HFF-Myc (cell line): ENCODE measurements at regions not wholly inside any gene's neighbourhood (a gene's known extent, or its start where the extent isn't known, plus 50 kb on each side); places are given as distances from the start of the nearest gene placed in this dataset.
"Not testable (repeated sequence)": the region's sequence is repeated elsewhere in the genome, so short reads cannot be mapped to it uniquely, and the experiment has no call there.

Source experiments
- DNase-seq: peaks from one replicate; pipeline ENCODE4 v3.0.0-alpha.2; 2011; ENCODE audit warnings: low read depth; ENCODE audit errors: extremely low read depth
- H3K4me3 ChIP-seq: replicated peaks from 2 replicates; pipeline ENCODE4 v1.5.1; 2011; ENCODE audit warnings: low read depth, mild to moderate bottlenecking, control low read depth, low read length

DNA sequence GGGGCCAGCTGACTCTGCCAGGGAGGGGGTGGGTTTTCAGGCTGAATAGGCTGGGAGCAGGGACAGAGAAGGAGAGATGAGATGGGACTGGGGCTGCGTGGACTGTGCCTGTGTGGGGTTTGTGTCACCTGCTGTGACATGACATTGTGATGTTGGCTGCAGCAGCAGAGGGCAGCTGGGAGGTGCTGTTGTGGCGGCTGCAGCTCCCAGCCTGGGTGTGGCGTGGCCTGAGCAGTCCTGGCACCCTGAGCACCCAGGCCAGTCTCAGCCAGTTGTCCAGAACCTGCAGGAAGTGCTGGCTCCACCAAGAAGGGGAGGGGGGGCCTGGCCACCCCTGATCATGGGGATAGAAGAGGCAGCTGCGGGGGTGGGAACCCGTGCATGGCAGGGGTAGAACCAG lies 4469.3 kb upstream of the TPTE start:
- not testable (repeated sequence) for H3K4me3 ChIP-seq, DNase-seq

DNA sequence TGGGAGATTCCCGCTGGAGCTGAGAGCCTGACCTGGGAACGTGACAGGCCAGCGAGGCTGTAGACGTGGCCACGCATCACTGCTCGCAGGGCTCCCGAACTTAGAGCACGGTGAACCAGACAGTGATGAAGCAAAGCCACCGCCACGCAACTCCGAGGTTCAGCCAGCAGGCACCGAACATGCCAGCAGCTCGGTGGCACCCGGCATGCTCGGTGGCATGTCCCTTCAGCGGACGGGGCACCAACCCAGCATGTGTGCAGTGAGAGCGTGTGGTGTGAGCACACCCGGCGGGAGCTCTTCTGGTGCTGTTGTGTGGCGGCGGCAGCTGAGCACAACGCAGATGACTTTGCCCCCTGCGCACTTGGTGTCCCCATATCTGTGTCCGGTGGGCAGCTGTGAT lies 4468.2 kb upstream of the TPTE start:
- H3K4me3 ChIP-seq, DNase-seq: not testable (repeated sequence)

DNA sequence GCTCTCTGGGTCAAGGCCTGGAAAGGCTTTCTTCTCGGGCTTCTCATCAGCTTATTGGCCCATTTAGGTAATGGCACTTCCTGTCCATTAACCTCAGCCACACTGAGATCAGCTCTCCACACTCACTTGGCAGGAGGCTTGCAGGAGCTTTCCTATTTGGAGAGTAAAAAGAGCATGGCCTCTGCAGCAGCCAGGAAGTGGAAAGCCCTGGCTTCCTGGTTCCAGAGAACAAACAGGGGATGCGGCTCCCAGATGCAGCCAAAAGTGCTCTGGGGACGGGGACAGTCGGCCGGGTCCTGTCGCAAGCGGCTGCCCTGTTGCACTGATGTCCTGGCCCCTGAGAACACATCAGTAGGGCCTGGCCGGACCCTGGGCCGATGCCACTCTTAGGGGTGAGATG lies 4462.4 kb upstream of the TPTE start:
- DNase-seq, H3K4me3 ChIP-seq: not testable (repeated sequence)

GRCh38 chr21:6060054-6060681 lies 4461.2 kb upstream of the TPTE start:
- DNase-seq, H3K4me3 ChIP-seq: not testable (repeated sequence)

- DNase-seq, H3K4me3 ChIP-seq: not testable (repeated sequence)
Measured at GRCh38 chr21:6066320-6066985, 4454.9 kb upstream of the TPTE start.

GRCh38 chr21:6068098-6068831 lies 4453.1 kb upstream of the TPTE start:
- DNase-seq, result not testable (repeated sequence)

DNA sequence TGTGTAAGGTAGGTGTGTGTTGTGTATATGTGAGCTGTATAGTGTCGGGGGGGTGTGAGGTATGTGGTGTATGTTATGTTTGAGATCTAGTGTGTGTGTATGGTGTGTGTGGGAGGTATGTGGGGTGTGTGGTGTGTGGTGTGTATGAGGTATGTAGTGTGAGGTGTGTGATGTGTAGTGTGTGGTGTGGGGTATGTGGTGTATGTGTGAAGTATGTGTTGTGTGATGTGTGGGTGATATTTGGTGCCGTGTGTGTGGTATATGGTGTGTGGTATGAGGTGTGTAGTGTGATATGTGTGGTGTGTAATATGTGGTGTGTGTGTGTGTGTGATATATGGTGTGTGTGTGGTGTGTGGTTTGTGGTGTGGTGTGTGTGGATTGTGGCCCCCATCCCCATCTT lies 4451.2 kb upstream of the TPTE start:
- H3K4me3 ChIP-seq, DNase-seq: not testable (repeated sequence)

More at GRCh38 chr21:6068098-6068831, 4453.1 kb upstream of the TPTE start:
- not testable (repeated sequence) for H3K4me3 ChIP-seq

- not testable (repeated sequence) for DNase-seq, H3K4me3 ChIP-seq
Measured at GRCh38 chr21:6072691-6073090, 4448.7 kb upstream of the TPTE start.

GRCh38 chr21:6073993-6074705 lies 4447.2 kb upstream of the TPTE start:
- not testable (repeated sequence) for DNase-seq, H3K4me3 ChIP-seq

DNA sequence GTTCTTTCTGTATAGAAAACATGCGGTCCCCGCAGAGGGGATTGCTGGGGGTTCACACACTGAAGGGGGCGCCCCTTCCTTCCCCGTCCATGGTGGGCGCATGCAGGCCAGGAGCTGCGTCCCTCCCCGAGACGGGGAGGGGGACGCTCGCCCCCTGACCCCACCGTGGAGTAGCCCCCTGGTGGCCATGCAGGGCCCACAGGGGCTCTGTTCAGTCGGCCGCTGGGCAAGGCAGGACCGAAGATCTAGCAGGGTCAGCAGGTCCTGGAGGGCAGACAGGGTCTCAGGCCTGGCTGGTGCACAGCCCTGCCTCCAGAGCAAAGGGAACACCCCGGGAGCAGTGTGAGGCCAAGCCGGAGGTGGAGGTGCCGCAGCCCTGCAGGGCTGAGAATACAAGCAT lies 4446.4 kb upstream of the TPTE start:
- not testable (repeated sequence) for DNase-seq, H3K4me3 ChIP-seq

GRCh38 chr21:6075627-6076208 lies 4445.7 kb upstream of the TPTE start:
- DNase-seq, H3K4me3 ChIP-seq: not testable (repeated sequence)

- DNase-seq, H3K4me3 ChIP-seq: not testable (repeated sequence)
Measured at GRCh38 chr21:6077358-6077757, 4444.0 kb upstream of the TPTE start.

DNA sequence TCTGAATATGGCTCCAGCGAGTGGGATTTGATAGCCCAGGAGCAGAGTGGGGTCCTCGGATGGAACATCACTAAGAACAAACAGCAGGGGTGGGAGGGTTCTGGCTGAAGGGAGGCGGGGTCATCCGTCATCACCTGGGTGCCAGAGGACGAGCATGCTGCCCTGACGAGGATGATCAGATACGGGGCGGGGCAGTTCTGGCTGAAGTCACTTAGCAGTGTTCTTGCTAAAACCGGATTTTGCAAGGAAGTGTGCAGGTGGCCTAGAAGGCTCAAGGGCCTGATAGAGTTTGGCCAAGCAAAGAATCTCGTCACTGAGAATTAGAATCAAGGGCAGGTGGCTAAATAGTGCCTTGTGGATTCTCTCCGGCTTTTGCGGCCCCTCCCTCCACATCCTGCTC lies 4442.5 kb upstream of the TPTE start:
- not testable (repeated sequence) for H3K4me3 ChIP-seq, DNase-seq

- not testable (repeated sequence) for H3K4me3 ChIP-seq, DNase-seq
Measured at GRCh38 chr21:6080941-6081655, 4440.3 kb upstream of the TPTE start.

- not testable (repeated sequence) for DNase-seq, H3K4me3 ChIP-seq
Measured at GRCh38 chr21:6082166-6082565, 4439.2 kb upstream of the TPTE start.

DNA sequence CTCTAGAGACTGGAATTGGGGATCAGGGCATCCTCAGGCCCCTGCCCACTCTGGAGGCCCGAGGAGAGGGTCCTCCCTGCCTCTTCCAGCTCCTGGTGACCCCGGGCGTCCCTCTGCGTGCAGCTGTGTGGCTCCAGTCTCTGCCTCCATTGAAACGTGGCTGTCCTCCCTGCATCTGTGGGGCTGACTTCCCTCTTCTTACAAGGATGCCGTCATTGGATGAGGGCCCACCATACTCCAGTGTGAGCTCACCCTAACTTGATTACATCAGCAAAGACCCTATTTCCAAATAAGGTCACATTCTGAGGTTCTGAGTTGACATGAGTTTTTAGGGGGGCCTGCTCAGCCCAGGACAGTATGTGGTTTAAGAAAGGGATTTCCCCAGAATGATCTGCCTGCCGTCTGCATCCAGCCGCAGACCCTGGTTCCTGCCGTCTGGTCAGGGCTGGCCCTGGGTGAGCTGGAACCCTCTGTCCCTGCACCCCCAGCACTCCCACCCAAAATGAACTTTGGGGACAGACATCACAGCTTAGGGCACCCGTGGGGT lies 4437.7 kb upstream of the TPTE start:
- DNase-seq, H3K4me3 ChIP-seq: not testable (repeated sequence)

GRCh38 chr21:6086038-6086437 lies 4435.3 kb upstream of the TPTE start:
- not testable (repeated sequence) for DNase-seq, H3K4me3 ChIP-seq
